ENCODE measurements at regions not wholly inside any gene's neighbourhood (a gene's known extent, or its start where the extent isn't known, plus 50 kb on each side); places are given as distances from the start of the nearest gene placed in this dataset.

DNA sequence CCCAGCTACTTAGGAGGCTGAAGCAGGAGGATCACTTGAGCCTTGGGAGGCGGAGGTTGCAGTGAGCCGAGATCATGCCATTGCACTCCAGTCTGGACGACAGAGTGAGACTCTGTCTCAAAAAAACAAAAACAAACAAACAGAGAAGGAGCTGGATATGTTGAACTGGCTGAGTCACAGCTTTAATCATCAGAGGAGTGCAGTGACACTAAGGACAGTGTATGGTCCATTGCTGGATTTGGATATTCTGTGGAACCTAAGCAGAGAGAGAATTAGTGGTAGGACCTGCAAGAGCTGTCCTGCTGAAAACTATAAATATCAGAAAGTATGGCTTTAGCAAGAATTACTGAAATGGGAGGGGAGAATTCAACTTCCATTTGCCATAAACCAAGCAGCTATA lies 163.0 kb upstream of the PELI2 start:
- TF ChIP-seq LEF1 (IDR thresholded peaks at IDR 0.05; ENCODE audit: borderline replicate concordance) = no peak
- no peak for TF ChIP-seq ARNT (IDR thresholded peaks at IDR 0.05)
- no peak for TF ChIP-seq L3MBTL2 (conservative IDR thresholded peaks at IDR 0.05)
- no peak for TF ChIP-seq SP1 (IDR thresholded peaks at IDR 0.05)
- no peak for TF ChIP-seq SUZ12 (IDR thresholded peaks at IDR 0.05)
- TF ChIP-seq FOXM1 (IDR thresholded peaks at IDR 0.05; ENCODE audit: borderline replicate concordance) = no peak
- TF ChIP-seq HDGF (IDR thresholded peaks at IDR 0.05; ENCODE audit: borderline replicate concordance) = no peak
- TF ChIP-seq ELF4 (IDR thresholded peaks at IDR 0.05) = no peak
- TF ChIP-seq ZNF384 (IDR thresholded peaks at IDR 0.05) = no peak

Measured in HEK293T (cell line).